OCI-LY1 (cell line): ENCODE measurements at regions not wholly inside any gene's neighbourhood (a gene's known extent, or its start where the extent isn't known, plus 50 kb on each side); places are given as distances from the start of the nearest gene placed in this dataset.

Experiments used
- H2AFZ ChIP-seq: fragments of 200-600 bp; sonication (generic), shearing (Covaris generic); 2 replicates; pipeline ENCODE4 v1.6.0; 2014; ENCODE audit warnings: antibody characterized with exemption, mild to moderate bottlenecking, low read length
- H3F3A ChIP-seq: fragments of 200-600 bp; sonication (generic), shearing (Covaris generic); 2 replicates; pipeline ENCODE4 v1.6.0; 2014; ENCODE audit warnings: mild to moderate bottlenecking, antibody characterized with exemption, low read length, moderate library complexity; ENCODE audit not compliant: insufficient read depth
- H3K27ac ChIP-seq: fragments of 200-600 bp; sonication (generic); 2 replicates; pipeline ENCODE4 v1.5.1; 2014; ENCODE audit warnings: low read length, mixed run types, mild to moderate bottlenecking, low read depth; ENCODE audit not compliant: poor library complexity, severe bottlenecking
- H3K27me3 ChIP-seq: fragments of 200-600 bp; sonication (generic); 2 replicates; pipeline ENCODE4 v1.6.0; 2014; ENCODE audit warnings: antibody characterized with exemption, mild to moderate bottlenecking, low read length, moderate library complexity; ENCODE audit not compliant: insufficient read depth
- H3K36me3 ChIP-seq: fragments of 200-600 bp; sonication (generic); 2 replicates; pipeline ENCODE4 v1.6.1; 2014; ENCODE audit warnings: mild to moderate bottlenecking, antibody characterized with exemption, low read length, moderate library complexity, mixed read lengths; ENCODE audit not compliant: insufficient read depth
- H3K4me1 ChIP-seq: fragments of 200-600 bp; sonication (generic); 2 replicates; pipeline ENCODE4 v1.5.1; 2014; ENCODE audit warnings: mild to moderate bottlenecking, low read length, moderate library complexity; ENCODE audit not compliant: insufficient read depth, severe bottlenecking
- H3K4me2 ChIP-seq: fragments of 200-600 bp; sonication (generic), shearing (Covaris generic); 2 replicates; pipeline ENCODE4 v1.6.1; 2014; ENCODE audit warnings: low read length
- H3K4me3 ChIP-seq: fragments of 200-600 bp; sonication (generic); 2 replicates; pipeline ENCODE4 v1.5.1; 2014; ENCODE audit warnings: low read length, low read depth, mild to moderate bottlenecking, mixed read lengths; ENCODE audit not compliant: poor library complexity, severe bottlenecking
- H3K79me2 ChIP-seq: fragments of 200-600 bp; shearing (Covaris generic); 2 replicates; pipeline ENCODE4 v1.6.1; 2016; ENCODE audit warnings: mixed run types, low read length, mixed read lengths; ENCODE audit not compliant: insufficient read depth
- H3K9ac ChIP-seq: fragments of 200-600 bp; sonication (generic), shearing (Covaris generic); 2 replicates; pipeline ENCODE4 v1.6.1; 2014; ENCODE audit warnings: mild to moderate bottlenecking, low read length, mixed read lengths
- H3K9me2 ChIP-seq: fragments of 200-600 bp; sonication (generic), shearing (Covaris generic); 2 replicates; pipeline ENCODE4 v1.6.1; 2014; ENCODE audit warnings: low read depth, mild to moderate bottlenecking, low read length, mixed read lengths
- H3K9me3 ChIP-seq: fragments of 200-600 bp; shearing (Covaris generic); 2 replicates; pipeline ENCODE4 v1.6.1; 2014; ENCODE audit warnings: low read length, mixed read lengths
- H4K20me1 ChIP-seq: fragments of 200-600 bp; sonication (generic), shearing (Covaris generic); 2 replicates; pipeline ENCODE4 v1.6.0; 2016; ENCODE audit warnings: mild to moderate bottlenecking, low read length; ENCODE audit not compliant: insufficient read depth
- EZH2 ChIP-seq: fragments of 200-600 bp; sonication (generic), shearing (Covaris generic); IDR thresholded peaks from 2 replicates; pipeline ENCODE4 v1.8.0; 2017; ENCODE audit warnings: borderline replicate concordance, mixed run types, mild to moderate bottlenecking, antibody characterized with exemption, low read length, moderate library complexity, mixed read lengths
- TF ChIP-seq, protein P1 (sequence below): fragments of 200-600 bp; sonication (generic), shearing (Covaris generic); IDR thresholded peaks from 2 replicates; pipeline ENCODE4 v1.5.1; 2017; ENCODE audit warnings: mild to moderate bottlenecking, antibody characterized with exemption, low read length, moderate library complexity, mixed read lengths

DNA sequence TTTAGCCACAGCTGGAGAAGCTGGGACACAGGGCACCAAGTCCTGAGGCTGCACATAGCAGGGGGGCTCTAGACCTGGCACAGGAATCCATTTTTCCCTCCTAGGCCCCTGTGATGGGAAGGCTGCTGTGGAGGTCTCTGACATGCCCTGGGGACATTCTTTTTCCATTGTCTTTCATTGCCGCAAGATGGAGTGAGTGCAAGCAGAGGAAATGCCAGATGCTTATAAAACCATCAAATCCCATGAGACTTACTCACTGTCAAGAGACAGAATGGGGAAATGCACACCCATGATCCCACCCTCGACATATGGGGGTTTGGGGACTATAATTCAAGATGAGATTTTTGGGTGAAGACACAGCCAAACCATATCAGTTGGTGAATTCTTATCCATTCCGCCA is 94.7 kb upstream of the FERD3L start:
- Histone ChIP-seq H3K4me3 (no peak overlapping the region), H3K9ac (no peak overlapping the region), H2AFZ (no peak overlapping the region), H3K4me2 (no peak overlapping the region), H3K36me3 (no peaks in the 10 kb centered on the region), H3K9me3 (no peaks in the 10 kb centered on the region), H3K4me1 (no peaks in the 10 kb centered on the region), H3K27me3 (no peaks in the 10 kb centered on the region), H3K27ac (no peak overlapping the region), H3K9me2 (no peaks in the 10 kb centered on the region), H3K79me2 (no peaks in the 10 kb centered on the region), H4K20me1 (no peaks in the 10 kb centered on the region), H3F3A (no peaks in the 10 kb centered on the region)
- TF ChIP-seq, protein P1, sequence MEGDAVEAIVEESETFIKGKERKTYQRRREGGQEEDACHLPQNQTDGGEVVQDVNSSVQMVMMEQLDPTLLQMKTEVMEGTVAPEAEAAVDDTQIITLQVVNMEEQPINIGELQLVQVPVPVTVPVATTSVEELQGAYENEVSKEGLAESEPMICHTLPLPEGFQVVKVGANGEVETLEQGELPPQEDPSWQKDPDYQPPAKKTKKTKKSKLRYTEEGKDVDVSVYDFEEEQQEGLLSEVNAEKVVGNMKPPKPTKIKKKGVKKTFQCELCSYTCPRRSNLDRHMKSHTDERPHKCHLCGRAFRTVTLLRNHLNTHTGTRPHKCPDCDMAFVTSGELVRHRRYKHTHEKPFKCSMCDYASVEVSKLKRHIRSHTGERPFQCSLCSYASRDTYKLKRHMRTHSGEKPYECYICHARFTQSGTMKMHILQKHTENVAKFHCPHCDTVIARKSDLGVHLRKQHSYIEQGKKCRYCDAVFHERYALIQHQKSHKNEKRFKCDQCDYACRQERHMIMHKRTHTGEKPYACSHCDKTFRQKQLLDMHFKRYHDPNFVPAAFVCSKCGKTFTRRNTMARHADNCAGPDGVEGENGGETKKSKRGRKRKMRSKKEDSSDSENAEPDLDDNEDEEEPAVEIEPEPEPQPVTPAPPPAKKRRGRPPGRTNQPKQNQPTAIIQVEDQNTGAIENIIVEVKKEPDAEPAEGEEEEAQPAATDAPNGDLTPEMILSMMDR, result no peak
- TF ChIP-seq EZH2, result no peak

DNA sequence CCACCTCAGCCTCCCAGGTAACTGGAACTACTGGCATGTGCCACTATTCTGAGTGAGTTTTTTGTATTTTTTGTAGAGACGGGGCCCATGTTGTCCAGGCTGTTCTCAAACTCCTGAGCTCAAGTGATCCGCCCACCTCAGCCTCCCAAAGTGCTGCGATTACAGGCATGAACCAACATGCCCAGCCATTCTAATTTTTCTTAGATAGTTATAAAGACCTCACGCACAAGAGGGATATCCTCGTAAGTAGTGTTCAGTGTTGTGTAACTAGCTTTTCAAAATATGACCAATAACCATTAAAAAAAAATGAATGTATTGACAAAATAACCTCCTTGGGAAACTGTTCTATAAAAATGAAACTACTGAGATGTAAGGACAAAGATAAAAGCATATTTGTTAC is 90.5 kb upstream of the FERD3L start:
- Histone ChIP-seq H3F3A (no peaks in the 10 kb centered on the region), H2AFZ (no peak overlapping the region), H3K9me2 (no peaks in the 10 kb centered on the region), H3K4me1 (no peaks in the 10 kb centered on the region), H3K4me2 (no peak overlapping the region), H3K9ac (no peak overlapping the region), H3K4me3 (no peak overlapping the region), H4K20me1 (no peaks in the 10 kb centered on the region), H3K27ac (no peak overlapping the region), H3K79me2 (no peaks in the 10 kb centered on the region), H3K27me3 (no peaks in the 10 kb centered on the region), H3K9me3 (no peaks in the 10 kb centered on the region), H3K36me3 (no peaks in the 10 kb centered on the region)
- TF ChIP-seq EZH2, result no peak
- TF ChIP-seq, protein P1, result no peak

DNA sequence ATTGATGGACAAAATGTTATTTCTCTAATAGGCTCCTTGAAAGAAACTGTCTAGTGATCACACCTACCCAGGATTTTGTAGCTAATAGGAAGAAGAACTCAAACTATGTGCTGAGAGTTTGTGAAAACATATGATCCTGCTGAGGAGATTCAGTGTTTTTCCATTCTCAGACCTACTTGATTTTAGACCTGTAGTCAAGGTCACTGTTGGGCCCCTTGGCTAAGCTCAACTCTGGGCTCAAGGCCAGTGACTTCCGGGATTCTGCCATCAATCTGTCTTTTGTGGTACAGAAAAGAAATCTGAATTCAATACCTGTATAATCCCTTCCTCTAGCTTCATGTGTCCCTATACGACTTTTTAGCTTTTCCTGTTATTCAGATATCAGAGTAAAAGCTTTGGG is 79.7 kb upstream of the FERD3L start:
- no peaks in the 10 kb centered on the region for H3K79me2 ChIP-seq
- peaks cover 3% of the 10 kb centered on the region; the same call in 1 of the 2 replicates for H3K9me3 ChIP-seq
- no peak overlapping the region for H3K4me2 ChIP-seq
- no peak overlapping the region for H3K9ac ChIP-seq
- no peaks in the 10 kb centered on the region for H4K20me1 ChIP-seq
- H3K9me2 ChIP-seq, result no peaks in the 10 kb centered on the region
- no peaks in the 10 kb centered on the region for H3K4me1 ChIP-seq
- TF ChIP-seq, protein P1, result no peak
- TF ChIP-seq EZH2, result no peak
- H3F3A ChIP-seq, result no peaks in the 10 kb centered on the region
- no peak overlapping the region for H2AFZ ChIP-seq
- H3K36me3 ChIP-seq, result no peaks in the 10 kb centered on the region
- no peaks in the 10 kb centered on the region for H3K27me3 ChIP-seq
- no peak overlapping the region for H3K27ac ChIP-seq
- no peak overlapping the region for H3K4me3 ChIP-seq
